ENCODE measurements at regions not wholly inside any gene's neighbourhood (a gene's known extent, or its start where the extent isn't known, plus 50 kb on each side); places are given as distances from the start of the nearest gene placed in this dataset.
"Not testable (repeated sequence)": the region's sequence is repeated elsewhere in the genome, so short reads cannot be mapped to it uniquely, and the experiment has no call there.

GRCh38 chr7:121537031-121537430 lies 140.9 kb upstream of the FAM3C start:
- Mint-ChIP-seq H3K4me1 (ENCODE audit: low read depth) (peaks cover 10% of the 10 kb centered on the region), H3K36me3 (ENCODE audit: low read depth) (no peaks in the 10 kb centered on the region), H3K9me3 (no peaks in the 10 kb centered on the region), H3K27ac (no peak overlapping the region), H3K27me3 (peaks cover 7% of the 10 kb centered on the region), H3K4me3 (no peak overlapping the region)
- ChIA-PET CTCF (interaction anchor here (1.9 kb wide), 1 partner anchor 10 kb away, joined by 4 read pairs; no protein-coding TSS in a partner anchor), POLR2A (interaction anchor here (0.7 kb wide), 1 partner anchor 352 kb away, joined by 3 read pairs; no protein-coding TSS in a partner anchor)
- no peak for TF ChIP-seq CTCF (IDR thresholded peaks at IDR 0.05)
- intact Hi-C loops (cut with micrococcal nuclease): no loop called here
- ATAC-seq (no peak), DNase-seq (no peak)

GRCh38 chr7:121531175-121532070 lies 135.3 kb upstream of the FAM3C start:
- Mint-ChIP-seq H3K36me3 (ENCODE audit: low read depth) (no peaks in the 10 kb centered on the region), H3K4me1 (ENCODE audit: low read depth) (peaks cover 39% of the 10 kb centered on the region), H3K27ac (peak overlapping the region; percentile 91), H3K27me3 (peaks cover 10% of the 10 kb centered on the region), H3K4me3 (peak overlapping the region; percentile 17), H3K9me3 (no peaks in the 10 kb centered on the region)
- no peak for ATAC-seq
- no peak for DNase-seq
- ChIA-PET CTCF (interaction anchor here (0.8 to 1.5 kb wide), 4 partner anchors 13 to 161 kb away, joined by 3 to 4 read pairs (median 3); no protein-coding TSS in a partner anchor), POLR2A (interaction anchor here (1.0 to 1.5 kb wide), 4 partner anchors 8 to 135 kb away, joined by 3 to 4 read pairs (median 4); partner anchors contain the start of gene FAM3C)
- intact Hi-C loops (cut with micrococcal nuclease): loop anchor here (5.0 kb wide), 3 partner anchors 94 to 159 kb away; no protein-coding TSS in a partner anchor
- no peak for TF ChIP-seq CTCF (IDR thresholded peaks at IDR 0.05)

GRCh38 chr7:121530227-121531174 lies 134.4 kb upstream of the FAM3C start:
- intact Hi-C loops (cut with micrococcal nuclease): loop anchor here (1.0 to 5.0 kb wide), 4 partner anchors 14 to 158 kb away; no protein-coding TSS in a partner anchor
- Mint-ChIP-seq H3K36me3 (ENCODE audit: low read depth) (no peaks in the 10 kb centered on the region), H3K27ac (peak overlapping the region; percentile 91), H3K9me3 (no peaks in the 10 kb centered on the region), H3K4me1 (ENCODE audit: low read depth) (peaks cover 37% of the 10 kb centered on the region), H3K27me3 (peaks cover 11% of the 10 kb centered on the region), H3K4me3 (peak overlapping the region; percentile 17)
- no peak for TF ChIP-seq CTCF (IDR thresholded peaks at IDR 0.05)
- CTCF ChIA-PET: interaction anchor here (1.1 to 1.7 kb wide), 8 partner anchors 15 to 164 kb away, joined by 3 to 6 read pairs (median 4); partner anchors contain the start of gene FAM3C
- POLR2A ChIA-PET: interaction anchor here (1.0 to 1.5 kb wide), 7 partner anchors 9 to 135 kb away, joined by 3 to 4 read pairs (median 4); partner anchors contain the start of gene FAM3C
- peak; percentile 84 for DNase-seq
- peak; percentile 97 for ATAC-seq

- no peaks in the 10 kb centered on the region for H3K36me3 Mint-ChIP-seq (ENCODE audit: low read depth)
- CTCF ChIA-PET: interaction anchor here (1.2 to 1.7 kb wide), 2 partner anchors 25 to 162 kb away, joined by 5 to 6 read pairs; no protein-coding TSS in a partner anchor
- H3K27ac Mint-ChIP-seq: peak overlapping the region; percentile 34
- H3K27me3 Mint-ChIP-seq: peaks cover 12% of the 10 kb centered on the region
- no peak for TF ChIP-seq CTCF (IDR thresholded peaks at IDR 0.05)
- DNase-seq (no peak), ATAC-seq (no peak)
- intact Hi-C loops (cut with micrococcal nuclease): no loop called here
- no peak overlapping the region for H3K4me3 Mint-ChIP-seq
- POLR2A ChIA-PET: no interaction called here
- peaks cover 37% of the 10 kb centered on the region for H3K4me1 Mint-ChIP-seq (ENCODE audit: low read depth)
- H3K9me3 Mint-ChIP-seq: no peaks in the 10 kb centered on the region
Observed at GRCh38 chr7:121529003-121529402, 132.9 kb upstream of the FAM3C start.

- Mint-ChIP-seq H3K27me3 (peaks cover 12% of the 10 kb centered on the region), H3K4me1 (ENCODE audit: low read depth) (peaks cover 28% of the 10 kb centered on the region)
- H3K4me3 Mint-ChIP-seq; H3K27ac Mint-ChIP-seq; ATAC-seq; H3K9me3 Mint-ChIP-seq; intact Hi-C loops (cut with micrococcal nuclease); POLR2A ChIA-PET; DNase-seq; H3K36me3 Mint-ChIP-seq (ENCODE audit: low read depth): not testable (repeated sequence)
- CTCF ChIA-PET: interaction anchor here (1.5 to 1.7 kb wide), 2 partner anchors 21 to 159 kb away, joined by 3 to 5 read pairs; no protein-coding TSS in a partner anchor
Observed at GRCh38 chr7:121526210-121526609, 130.1 kb upstream of the FAM3C start.
